HG03571 (cell line): ENCODE measurements at regions not wholly inside any gene's neighbourhood (a gene's known extent, or its start where the extent isn't known, plus 50 kb on each side); places are given as distances from the start of the nearest gene placed in this dataset.

Experiments
- ATAC-seq: cut with Tn5 transposase; IDR thresholded peaks from one replicate; pipeline ENCODE4 v1.9.1; 2021; ENCODE audit not compliant: unreplicated experiment

DNA sequence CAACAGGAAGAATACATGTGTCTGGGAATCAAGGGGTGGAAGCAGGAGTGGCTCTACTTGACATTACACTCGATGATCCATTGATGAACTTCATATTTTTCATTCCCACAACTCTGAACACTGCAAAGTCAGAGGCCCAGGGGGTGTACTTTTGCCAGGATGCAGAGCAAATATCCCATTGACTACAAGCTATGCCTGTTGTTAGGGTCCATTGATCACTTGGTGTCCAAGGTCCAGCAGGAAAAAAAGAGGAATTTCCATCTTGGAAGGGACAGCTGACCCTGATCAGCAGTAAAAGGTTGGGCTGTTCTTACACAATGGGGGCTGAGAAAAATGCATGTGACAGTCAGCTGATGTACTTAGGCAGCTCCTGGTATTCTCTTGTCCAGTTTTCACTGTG lies 118.5 kb upstream of the MAP1B start:
- no peak for ATAC-seq

DNA sequence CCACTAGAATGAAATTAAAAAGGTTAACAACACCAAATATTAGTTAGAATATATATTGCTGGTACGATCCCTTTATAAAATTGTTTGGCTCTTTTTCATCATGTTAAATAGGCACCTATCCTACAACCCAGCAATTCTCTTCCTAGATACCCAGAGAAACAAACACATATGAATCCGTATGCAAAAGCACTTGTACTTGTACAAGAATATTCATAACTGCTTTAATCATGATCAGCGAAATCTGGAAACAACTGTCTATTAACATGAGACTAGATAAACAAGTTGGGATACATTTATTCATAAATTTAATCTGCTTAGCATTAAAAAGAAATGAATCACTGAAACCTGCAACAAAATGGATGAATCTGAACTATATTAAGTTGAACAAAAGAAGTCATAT lies 113.7 kb upstream of the MAP1B start:
- ATAC-seq = no peak

DNA sequence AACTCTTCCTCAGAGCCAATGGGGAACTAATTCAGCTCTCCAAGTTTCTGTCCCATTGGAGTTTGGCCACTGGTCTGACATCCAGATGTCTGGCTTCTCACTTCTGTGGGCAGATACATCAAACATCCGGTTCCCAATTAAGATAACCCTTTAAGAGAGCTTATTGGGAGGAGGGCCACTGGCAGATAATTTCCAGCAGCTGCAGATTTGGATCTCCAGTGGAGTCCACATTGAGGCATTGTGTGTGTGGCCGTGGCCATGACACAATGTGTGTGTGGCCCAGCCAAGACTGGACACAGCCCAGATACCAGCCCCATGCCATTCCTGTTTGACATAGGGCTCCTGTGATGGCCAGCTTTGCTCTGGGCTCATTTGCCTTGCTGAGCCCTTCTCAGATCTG lies 110.5 kb upstream of the MAP1B start:
- ATAC-seq = no peak

DNA sequence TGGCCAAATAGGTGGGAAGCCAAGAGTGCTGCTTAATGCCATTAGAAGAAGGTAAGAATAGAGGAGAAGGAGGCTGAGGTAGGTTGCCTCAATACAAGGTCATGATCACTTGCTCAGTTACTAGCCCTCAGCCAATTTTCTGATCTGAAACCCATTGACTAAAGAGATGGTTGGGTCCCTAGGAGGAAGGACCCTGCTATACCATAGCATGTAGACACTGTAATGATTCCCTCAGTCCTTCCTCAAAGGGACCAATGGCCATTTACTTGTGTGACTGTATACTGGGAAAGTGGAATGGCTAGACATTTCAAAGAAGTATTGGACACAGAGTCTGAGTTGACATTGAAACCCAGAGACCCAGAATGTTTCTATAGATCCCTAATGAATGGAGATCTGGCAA lies 108.5 kb upstream of the MAP1B start:
- ATAC-seq = no peak

DNA sequence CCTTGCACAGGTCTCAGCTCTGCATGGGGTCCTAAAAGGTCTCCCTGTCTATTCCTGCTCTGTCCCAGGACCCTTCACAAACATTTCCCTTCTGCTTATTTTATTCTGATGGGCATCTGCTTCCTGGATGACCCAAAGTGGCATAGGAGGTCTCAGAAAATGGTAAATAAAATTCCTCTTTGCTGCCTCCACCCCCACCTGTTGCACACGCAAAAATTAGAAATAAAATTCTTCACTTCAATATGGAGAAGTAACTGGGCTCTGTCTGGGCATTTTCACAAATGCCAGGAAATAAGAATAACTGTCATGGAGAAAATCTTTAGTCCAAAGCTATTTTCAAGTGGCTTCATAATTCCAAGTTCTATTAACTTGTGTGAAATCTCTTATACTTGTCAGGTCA lies 106.6 kb upstream of the MAP1B start:
- ATAC-seq = no peak

DNA sequence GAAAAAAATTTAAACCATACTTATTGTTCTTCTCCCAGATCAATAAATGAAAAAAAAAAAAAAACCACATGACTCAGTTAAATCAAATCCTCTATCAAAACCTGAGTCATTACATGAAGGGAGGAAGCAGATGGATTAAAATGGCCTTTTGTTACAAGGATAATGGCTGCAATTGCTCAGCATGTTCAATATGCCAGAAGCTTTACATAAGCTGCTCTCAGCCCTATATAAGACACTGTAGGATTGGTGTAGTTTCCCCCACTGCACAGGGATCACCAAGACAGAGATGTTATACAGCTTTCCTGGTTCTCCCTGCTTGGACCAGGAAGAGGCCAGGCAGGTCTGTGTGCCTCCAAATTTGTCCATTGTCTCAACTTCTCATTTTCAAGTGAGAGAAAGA lies 101.6 kb upstream of the MAP1B start:
- ATAC-seq = no peak

DNA sequence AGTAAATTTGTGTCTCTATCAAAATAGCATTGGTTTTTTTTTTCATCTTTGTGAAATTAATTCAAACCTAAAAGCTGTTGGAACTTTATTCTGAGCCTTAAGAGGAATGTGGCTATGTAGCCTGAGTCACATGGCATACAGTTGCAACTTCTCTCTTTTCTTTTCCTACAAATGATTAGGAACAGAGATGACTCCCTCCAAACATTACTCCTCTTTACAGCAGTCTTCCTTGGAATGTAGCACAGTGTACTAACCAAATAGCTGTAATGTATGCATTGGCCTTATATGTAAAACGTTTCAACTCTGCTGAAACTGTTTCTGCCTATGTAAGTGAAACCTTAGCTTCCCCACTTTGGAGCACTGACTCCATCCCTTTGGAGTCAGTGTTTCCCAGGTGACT lies 100.9 kb upstream of the MAP1B start:
- ATAC-seq = no peak

DNA sequence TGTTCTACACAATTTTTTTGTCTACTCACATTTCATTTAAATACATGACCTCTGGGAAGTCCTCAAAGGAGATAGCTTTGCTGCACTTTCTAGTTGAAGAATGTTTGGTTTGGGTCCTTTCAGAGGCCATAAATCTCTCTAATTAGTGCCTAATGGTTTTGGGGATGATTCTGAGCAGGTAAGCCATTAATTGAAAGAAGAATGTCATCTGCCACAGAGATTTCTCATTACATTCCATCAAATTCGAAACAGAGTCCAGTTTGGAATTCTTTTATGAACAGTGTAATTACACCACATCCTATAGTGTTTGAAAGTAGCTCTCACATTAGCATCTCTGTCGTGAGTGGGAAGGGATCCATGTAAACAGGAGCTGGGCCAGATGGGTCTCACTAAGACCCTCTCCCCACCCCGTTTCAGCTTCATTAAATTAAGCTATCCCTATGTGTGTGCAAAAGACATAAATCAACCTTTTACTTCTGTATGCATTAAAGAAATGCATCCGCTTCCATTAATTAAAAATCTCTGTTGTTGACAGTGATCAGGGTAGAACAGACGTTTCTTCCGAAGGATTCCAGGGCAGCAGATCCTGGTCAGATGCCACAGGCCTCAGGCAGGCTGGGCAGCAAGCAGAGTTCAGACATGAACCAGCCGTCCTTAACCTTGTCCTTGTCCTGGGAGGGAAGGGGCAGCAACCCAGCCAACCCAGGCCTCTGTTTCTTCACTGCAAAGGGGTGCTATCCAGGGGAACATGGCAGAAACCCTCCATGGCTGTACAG lies 99.8 kb upstream of the MAP1B start:
- no peak for ATAC-seq

DNA sequence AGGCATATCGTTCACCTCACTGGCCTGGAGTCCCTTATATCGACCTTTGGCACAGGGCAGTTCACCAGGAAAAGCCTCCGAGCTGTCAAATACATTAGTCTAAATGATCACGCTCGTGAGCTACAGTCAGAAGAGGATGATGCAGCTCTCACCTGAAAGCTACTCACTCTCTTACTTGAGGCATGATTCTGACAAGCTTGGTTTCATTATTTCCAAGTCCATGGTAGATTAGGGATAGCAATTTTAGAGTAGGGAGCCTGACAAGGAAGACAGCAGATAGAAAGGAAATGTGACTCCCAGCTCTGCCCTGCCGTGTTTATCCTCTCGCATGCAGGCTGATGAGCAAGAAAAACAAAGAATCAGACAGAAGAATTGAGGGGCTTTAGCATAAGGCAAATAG lies 98.0 kb upstream of the MAP1B start:
- no peak for ATAC-seq

DNA sequence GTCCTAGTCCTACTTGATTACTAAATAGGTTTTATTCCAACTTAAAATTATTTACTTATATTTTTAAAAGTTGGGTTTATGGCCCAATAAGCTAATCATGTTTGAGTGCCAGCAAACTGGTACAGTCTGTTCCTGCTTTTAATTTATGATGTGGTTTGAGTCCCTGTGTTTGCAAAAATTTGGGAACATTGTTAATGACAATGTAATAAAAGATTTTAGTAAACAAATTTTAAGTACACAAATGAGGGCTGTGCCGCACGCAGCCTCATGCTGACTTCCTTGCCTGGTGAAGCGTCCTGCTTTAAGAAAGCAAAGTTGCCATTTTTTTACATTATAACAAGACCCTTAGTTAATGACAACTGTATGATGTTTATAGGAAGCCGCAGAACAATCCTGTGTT lies 96.8 kb upstream of the MAP1B start:
- no peak for ATAC-seq

DNA sequence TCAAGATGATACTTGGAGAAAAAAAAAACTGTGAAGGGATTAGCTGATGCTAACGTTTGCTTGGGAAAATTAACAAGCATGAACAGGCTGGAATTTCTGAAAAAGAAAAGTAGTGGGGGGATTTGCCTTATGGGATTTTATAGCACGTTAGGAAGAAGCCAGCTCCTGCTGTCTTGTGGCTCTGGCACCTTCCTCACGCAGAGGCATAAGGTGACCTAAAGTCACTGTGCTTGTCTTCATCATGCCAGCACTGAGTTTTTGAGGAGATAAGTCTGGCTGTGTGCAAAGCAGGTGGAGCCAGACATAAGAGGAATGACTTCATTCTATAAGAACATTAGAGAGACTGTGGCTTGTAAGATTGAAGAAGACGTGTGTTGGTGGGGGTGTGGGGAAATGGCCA lies 94.4 kb upstream of the MAP1B start:
- no peak for ATAC-seq

DNA sequence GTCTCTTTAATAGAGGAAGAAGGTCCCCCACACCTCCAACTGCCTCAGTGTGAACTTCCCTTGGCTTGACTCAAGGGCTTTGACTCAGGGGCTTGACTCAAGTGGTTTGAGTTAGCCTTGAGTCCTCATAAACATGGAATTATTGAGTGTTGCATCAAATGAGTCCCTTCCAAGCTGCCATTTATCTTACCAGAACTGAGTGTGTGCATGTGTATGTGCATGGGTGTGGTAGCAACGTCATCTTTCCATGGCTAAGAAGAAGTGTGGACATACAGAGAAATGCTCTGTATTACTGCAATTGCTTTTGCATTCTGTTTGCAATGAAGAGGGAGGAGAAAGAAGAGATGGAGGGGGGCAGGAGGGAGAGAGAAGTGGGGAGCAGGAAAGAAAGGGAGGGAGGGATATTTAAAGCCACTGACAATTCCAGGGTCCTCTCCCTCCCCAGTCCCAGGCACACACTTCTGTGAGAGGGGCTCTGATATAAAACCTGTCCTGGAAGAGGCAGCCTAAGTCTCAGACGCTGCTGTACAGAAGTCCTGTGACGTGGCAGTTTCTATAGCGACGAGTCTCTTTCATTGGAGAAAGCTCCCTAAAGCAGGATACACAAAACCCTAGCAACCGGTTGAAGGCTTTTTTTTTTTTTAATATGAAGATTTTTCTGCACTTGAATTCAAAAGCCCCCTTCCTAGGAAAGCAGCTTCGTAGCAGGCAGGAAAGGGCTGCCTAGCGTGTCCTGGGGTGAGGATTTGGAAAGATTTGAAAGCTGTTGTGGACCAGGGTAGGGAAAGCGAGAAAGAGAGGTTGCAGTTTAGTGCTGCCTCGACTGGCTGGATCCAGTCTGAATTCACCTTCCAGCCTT lies 93.3 kb upstream of the MAP1B start:
- no peak for ATAC-seq

DNA sequence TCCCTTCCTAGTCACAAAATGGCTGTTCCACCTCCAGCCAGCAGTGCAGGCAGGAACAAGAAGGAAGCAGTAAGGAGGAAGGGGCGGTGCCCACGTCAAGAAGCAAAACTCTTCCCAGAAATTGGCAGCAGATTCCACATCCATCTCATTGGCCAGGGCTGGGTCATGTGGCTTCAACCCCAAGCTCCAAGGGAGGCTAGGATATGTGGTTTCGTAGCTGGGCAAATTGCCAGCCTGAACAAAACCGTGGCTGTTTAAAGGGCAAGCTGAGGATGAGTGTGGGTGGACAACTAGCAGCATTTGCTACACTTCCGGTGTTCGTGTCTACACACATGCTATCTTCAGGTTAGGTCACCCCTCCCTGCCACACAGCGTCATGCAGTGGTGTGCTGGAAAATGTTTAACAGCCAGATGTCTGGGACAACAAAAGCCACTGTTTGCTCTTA lies 92.1 kb upstream of the MAP1B start:
- no peak for ATAC-seq

DNA sequence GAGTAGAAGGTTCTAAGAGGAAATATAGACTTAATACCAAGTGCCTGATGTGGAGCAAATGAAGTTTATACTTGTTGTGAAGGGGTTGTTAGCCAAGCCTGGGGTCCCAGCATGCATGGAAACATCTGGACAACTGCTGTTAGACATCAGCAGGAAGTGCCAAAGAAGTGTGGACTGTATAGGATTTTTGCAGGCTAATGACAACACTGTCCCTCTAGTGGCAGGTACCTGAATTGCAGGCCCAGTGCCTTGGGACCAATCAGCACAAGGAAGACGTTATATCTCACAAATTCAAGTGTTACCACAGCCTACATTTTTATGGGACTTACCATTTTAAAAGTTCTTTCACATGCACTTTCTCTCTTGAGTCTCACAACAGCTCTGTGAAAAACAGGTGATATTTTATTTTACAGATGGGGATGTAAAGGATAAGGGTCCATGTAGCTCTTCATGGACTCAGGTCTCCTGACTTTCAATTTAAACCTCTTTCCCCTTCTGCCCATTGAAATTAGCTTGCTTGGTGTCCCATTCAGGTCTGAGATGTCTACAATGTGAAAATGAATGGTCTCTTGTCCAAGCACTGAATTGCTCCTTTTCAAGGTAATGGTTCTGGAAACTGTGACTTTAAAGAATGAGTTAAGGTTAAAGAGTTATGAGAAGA lies 89.0 kb upstream of the MAP1B start:
- no peak for ATAC-seq

DNA sequence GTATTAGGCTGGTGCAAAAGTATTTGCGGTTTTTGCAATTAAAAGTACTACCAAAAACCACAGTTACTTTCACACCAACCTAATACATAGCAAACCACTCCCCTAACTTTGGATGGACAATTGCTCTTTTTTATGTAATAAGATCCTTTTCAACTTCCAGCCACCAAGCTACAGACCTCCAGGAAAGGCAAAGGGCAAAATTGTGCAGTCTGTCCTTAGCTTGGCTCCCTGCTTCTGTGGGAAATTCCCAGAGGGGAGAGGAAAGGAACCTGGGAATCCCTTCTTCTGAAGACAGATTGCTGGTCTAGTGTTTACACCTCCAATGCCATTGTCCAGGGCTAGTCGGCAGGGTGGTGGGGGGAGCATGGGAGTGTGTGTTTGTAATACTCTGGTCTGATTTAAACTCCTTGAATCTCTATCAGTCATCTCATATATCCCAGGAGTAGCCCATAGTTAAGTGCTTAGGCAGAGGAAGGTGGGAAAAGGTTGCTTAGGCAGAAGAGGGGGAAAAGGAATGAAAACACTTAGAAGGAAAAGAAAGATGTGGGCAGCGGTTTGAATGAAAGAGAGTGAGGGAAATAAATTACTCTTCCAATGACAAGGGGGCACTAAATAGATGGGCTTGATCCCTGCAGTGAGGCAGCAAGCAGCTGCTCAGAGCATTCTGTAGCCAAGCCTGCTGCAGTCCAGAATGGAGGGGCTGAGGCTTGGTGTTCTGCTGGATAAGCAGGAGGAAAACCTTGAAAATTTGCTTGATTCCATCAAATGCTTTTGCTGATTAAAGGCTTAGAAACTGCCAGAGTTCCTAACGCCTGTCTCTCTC lies 86.9 kb upstream of the MAP1B start:
- ATAC-seq = no peak

DNA sequence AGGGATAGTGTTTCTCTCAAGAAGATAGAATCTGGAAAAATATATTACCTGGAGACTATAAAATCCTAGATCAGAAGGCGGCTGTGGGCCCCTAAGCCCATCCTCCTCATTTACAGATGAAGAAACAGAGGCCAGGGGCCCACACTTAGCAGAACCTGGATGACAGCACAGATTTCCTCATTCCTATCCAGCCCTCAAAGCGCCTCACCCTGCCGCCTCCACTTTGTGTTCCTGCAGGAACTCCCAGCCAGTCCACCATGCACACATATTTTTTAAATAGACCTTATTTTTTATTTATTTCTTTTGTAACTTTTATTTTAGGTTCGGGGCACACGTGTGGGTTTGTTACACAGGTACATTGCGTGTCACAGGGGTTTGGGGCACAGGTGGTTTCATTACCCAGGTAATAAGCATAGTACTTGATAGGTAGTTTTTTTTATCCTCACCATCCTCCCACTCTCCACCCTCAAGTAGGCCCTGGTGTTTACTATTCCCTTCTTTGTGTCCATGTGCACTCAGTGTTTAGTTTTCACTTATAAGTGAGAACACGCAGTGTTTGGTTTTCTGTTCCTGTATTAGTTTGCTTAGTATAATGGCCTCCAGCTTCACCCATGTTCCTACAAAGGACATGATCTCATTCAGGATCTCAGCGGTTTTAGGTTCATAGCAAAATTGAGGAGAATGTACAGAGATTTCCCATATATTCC lies 85.5 kb upstream of the MAP1B start:
- no peak for ATAC-seq

DNA sequence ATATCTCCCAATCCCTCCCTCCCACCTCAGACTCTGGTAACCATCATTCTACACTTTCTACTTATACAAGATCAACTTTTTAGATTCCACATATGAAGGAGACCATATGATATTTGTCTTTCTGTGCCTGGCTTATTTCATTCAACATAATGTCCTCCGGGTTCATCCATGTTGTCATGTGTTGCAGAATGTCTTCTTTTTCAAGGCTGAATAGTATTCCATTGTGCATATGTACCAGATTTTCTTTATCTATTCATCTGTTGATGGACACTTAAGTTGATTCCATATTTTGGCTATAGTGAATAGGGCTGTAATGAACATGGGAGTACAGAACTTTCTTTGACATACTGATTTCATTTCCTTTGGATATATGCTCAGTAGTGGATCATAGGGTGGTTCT lies 78.9 kb upstream of the MAP1B start:
- no peak for ATAC-seq

DNA sequence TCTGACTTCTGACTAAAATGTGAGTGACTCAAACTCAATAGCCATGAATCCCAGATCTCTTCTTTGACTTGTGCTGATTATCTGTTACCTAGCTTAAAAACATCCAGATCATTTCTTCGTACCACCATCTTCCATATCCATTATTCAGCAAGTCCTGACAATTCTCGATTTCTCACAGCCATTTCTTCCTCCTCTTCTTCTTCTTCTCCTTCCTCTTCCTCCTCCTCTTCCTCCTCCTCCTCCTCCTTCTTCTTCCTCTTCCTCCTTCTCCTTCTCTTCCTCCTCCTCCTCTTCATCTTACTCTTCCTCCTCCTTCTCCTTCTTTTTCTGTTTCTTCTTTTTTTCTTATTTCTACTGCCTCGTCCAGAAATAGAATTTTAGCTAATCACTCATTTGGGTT lies 77.0 kb upstream of the MAP1B start:
- ATAC-seq = no peak

DNA sequence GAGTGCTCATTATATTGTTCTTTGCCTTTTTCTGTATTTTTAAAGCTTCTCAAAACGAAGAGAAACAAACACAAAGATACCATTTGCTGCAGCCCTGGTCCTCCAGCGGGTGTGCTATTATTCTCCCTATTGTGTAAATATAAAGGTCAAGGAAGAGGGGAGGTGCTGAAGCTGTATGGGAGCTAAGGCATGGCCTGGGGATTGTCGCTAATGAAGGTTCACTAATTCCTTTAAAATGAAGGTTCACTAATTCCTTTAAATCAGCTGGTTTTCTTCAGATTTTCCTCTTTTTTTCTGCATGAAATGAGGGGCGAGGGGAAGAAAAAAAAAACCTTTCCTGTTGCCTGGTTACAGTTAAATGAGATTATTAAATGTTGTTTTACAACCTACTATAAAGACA lies 74.5 kb upstream of the MAP1B start:
- ATAC-seq = no peak

DNA sequence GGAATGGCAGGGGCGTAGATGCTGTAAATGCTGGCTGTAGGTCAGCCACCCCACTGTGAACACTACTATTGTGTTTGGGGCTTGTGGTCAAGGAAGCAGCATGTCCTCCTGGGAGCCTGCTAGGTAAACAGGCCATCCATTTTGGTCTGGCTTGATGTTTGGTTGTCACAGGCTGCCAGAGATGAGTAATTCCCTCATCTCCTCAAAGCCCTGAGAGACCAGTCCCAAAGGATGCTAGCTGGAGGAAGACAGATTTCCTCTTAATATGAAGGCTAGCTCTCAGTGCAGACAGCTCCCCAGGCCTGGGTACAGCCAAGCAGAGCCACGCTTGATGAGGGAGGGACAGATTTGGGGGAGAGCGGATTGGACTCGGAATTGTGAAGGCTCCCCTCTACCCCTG lies 72.5 kb upstream of the MAP1B start:
- no peak for ATAC-seq
